Breast epithelium (tissue), 4 donors: ENCODE measurements at regions not wholly inside any gene's neighbourhood (a gene's known extent, or its start where the extent isn't known, plus 50 kb on each side); places are given as distances from the start of the nearest gene placed in this dataset.

Experiments used
- DNase-seq, 2 donors: peaks; one replicate each; pipeline ENCODE4 v3.0.0-alpha.2; 2019; ENCODE audit warnings: low spot score in 2 of 2
- H3K27ac ChIP-seq, 2 donors: fragments of 200-600 bp; sonication (generic) in 1 of 2; one replicate each; pipeline ENCODE4 v1.5.1; 2016 to 2019; ENCODE audit warnings: mild to moderate bottlenecking in 1 of 2
- H3K27me3 ChIP-seq, 2 donors: fragments of 200-600 bp; sonication (generic) in 1 of 2; one replicate each; pipeline versions ENCODE4 v1.5.1 to v1.6.0; 2017 to 2019; ENCODE audit warnings: control low read depth in 1 of 2, mild to moderate bottlenecking in 1 of 2
- H3K36me3 ChIP-seq: fragments of 200-600 bp; one replicate; pipeline ENCODE4 v1.5.1; 2019
- H3K4me1 ChIP-seq, 2 donors: fragments of 200-600 bp; sonication (generic); one replicate each; pipeline ENCODE4 v1.5.1; 2016 to 2019; ENCODE audit warnings: control low read depth in 1 of 2
- H3K4me3 ChIP-seq, 3 donors: fragments of 200-600 bp; sonication (generic); 1 replicate in 2 of 3; 2 replicates in 1 of 3; pipeline ENCODE4 v1.5.1; 2016 to 2019; ENCODE audit warnings: mild to moderate bottlenecking in 3 of 3, moderate library complexity in 2 of 3
- H3K9me3 ChIP-seq, 2 donors: fragments of 200-600 bp; sonication (generic) in 1 of 2; one replicate each; pipeline ENCODE4 v1.5.1; 2016 to 2019; ENCODE audit warnings: control low read depth in 1 of 2
- CTCF ChIP-seq, 3 donors: fragments of 450-650 bp; IDR thresholded peaks; one replicate each; pipeline ENCODE4 v1.5.1; 2016 to 2017; ENCODE audit warnings: antibody characterized with exemption in 3 of 3, mild to moderate bottlenecking in 3 of 3, moderate library complexity in 3 of 3
- POLR2A ChIP-seq: fragments of 450-650 bp; IDR thresholded peaks from one replicate; pipeline ENCODE4 v1.6.1; 2016; ENCODE audit warnings: antibody characterized with exemption, mild to moderate bottlenecking, moderate library complexity
- POLR2AphosphoS5 ChIP-seq, 3 donors: sonication (generic); formaldehyde crosslinking; IDR thresholded peaks; one replicate each; pipeline ENCODE4 v1.6.1; 2017; ENCODE audit warnings: antibody characterized with exemption in 3 of 3
- intact Hi-C: fragments of 100-400 bp; cut with DNase I; formaldehyde crosslinking; loops from one replicate; pipeline ENCODE4 v1.15.1; 2023; ENCODE audit warnings: low total_unique reads

- Histone ChIP-seq H3K36me3 (no peaks in the 10 kb centered on the region), H3K27ac (peak overlapping the region in 1 of 2 donors; percentile 10), H3K4me1 (no peaks in the 10 kb centered on the region), H3K27me3 (no peaks in the 10 kb centered on the region), H3K9me3 (no peaks in the 10 kb centered on the region), H3K4me3 (peak overlapping the region in 2 of 3 donors; percentile 43 to 57)
- DNase-seq: no peak
- intact Hi-C loops: no loop called here
- TF ChIP-seq POLR2AphosphoS5 (IDR thresholded peaks at IDR 0.05): no peak
- TF ChIP-seq CTCF (IDR thresholded peaks at IDR 0.05): no peak
- TF ChIP-seq POLR2A: no peak
Observed at GRCh38 chr6:125534430-125535263, 214.8 kb upstream of the HEY2 start.

GRCh38 chr6:125537090-125537489 is 212.3 kb upstream of the HEY2 start:
- H3K27ac ChIP-seq: no peak overlapping the region
- H3K27me3 ChIP-seq: no peaks in the 10 kb centered on the region
- no peaks in the 10 kb centered on the region for H3K4me1 ChIP-seq
- TF ChIP-seq CTCF (IDR thresholded peaks at IDR 0.05) (no peak), POLR2A (no peak), POLR2AphosphoS5 (IDR thresholded peaks at IDR 0.05) (no peak)
- H3K9me3 ChIP-seq: no peaks in the 10 kb centered on the region
- DNase-seq: no peak
- no peak overlapping the region for H3K4me3 ChIP-seq
- H3K36me3 ChIP-seq: no peaks in the 10 kb centered on the region
- intact Hi-C loops: no loop called here

GRCh38 chr6:125539892-125540291 is 209.5 kb upstream of the HEY2 start:
- no peak for TF ChIP-seq POLR2AphosphoS5 (IDR thresholded peaks at IDR 0.05)
- TF ChIP-seq CTCF (IDR thresholded peaks at IDR 0.05): no peak
- no peak for TF ChIP-seq POLR2A
- Histone ChIP-seq H3K4me3 (no peak overlapping the region), H3K36me3 (no peaks in the 10 kb centered on the region), H3K27me3 (no peaks in the 10 kb centered on the region), H3K27ac (no peak overlapping the region), H3K9me3 (no peaks in the 10 kb centered on the region), H3K4me1 (no peaks in the 10 kb centered on the region)
- no peak for DNase-seq
- intact Hi-C loops: no loop called here

- H3K27ac ChIP-seq: no peak overlapping the region
- no peak overlapping the region for H3K4me3 ChIP-seq
- H3K9me3 ChIP-seq: no peaks in the 10 kb centered on the region
- no peaks in the 10 kb centered on the region for H3K27me3 ChIP-seq
- DNase-seq: no peak
- H3K36me3 ChIP-seq: no peaks in the 10 kb centered on the region
- intact Hi-C loops: no loop called here
- no peak for TF ChIP-seq POLR2AphosphoS5 (IDR thresholded peaks at IDR 0.05)
- no peak for TF ChIP-seq CTCF (IDR thresholded peaks at IDR 0.05)
- TF ChIP-seq POLR2A: no peak
- H3K4me1 ChIP-seq: no peaks in the 10 kb centered on the region
Observed at GRCh38 chr6:125544819-125545218, 204.6 kb upstream of the HEY2 start.

GRCh38 chr6:125546841-125547251 is 202.6 kb upstream of the HEY2 start:
- H3K27me3 ChIP-seq: no peaks in the 10 kb centered on the region
- H3K9me3 ChIP-seq: no peaks in the 10 kb centered on the region
- no peaks in the 10 kb centered on the region for H3K4me1 ChIP-seq
- H3K36me3 ChIP-seq: no peaks in the 10 kb centered on the region
- intact Hi-C loops: no loop called here
- TF ChIP-seq POLR2AphosphoS5 (IDR thresholded peaks at IDR 0.05) (no peak), CTCF (IDR thresholded peaks at IDR 0.05) (peak in 1 of 3 donors; percentile 12), POLR2A (no peak)
- DNase-seq: no peak
- no peak overlapping the region for H3K27ac ChIP-seq
- H3K4me3 ChIP-seq: peak overlapping the region in 1 of 3 donors; percentile 22
